Prostate gland (tissue), 2 donors: ENCODE measurements at regions not wholly inside any gene's neighbourhood (a gene's known extent, or its start where the extent isn't known, plus 50 kb on each side); places are given as distances from the start of the nearest gene placed in this dataset.

Experiments used
- POLR2A ChIP-seq: fragments of 450-650 bp; IDR thresholded peaks from one replicate; pipeline ENCODE4 v1.6.1; 2016; ENCODE audit warnings: antibody characterized with exemption, mild to moderate bottlenecking
- POLR2AphosphoS5 ChIP-seq: sonication (generic); formaldehyde crosslinking; IDR thresholded peaks from one replicate; pipeline ENCODE4 v1.6.1; 2017; ENCODE audit warnings: antibody characterized with exemption
- TF ChIP-seq, protein P1 (sequence below), 4 experiments: fragments of 200-600 bp in 2 of 4; fragments of 450-650 bp in 2 of 4; sonication (generic) in 2 of 4; IDR thresholded peaks; 1 replicate in 3 of 4; 2 replicates in 1 of 4; pipeline ENCODE4 v1.5.1; 2016 to 2019; ENCODE audit warnings: antibody characterized with exemption in 4 of 4, mild to moderate bottlenecking in 2 of 4, moderate library complexity in 2 of 4

DNA sequence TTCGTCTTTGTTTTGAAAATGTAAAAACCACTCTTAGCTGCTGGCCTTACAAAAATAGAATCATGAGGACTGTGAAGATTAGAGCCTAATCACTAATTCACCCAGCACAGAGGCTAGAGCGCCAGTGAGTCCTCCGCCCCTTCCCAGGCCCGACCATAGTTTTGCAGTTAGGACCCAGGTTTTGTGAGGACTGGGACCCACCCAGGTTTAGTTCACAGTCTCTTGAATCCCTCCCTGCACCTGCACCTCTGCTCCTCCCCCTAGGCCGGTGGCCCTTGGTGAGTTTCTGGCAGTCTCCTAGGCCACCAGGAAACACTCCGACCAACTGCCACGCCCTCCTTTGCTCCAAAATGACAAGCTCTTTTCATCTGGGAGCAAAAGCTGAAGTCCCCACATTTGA is 136.0 kb upstream of the CCDC54 start:
- TF ChIP-seq, protein P1, sequence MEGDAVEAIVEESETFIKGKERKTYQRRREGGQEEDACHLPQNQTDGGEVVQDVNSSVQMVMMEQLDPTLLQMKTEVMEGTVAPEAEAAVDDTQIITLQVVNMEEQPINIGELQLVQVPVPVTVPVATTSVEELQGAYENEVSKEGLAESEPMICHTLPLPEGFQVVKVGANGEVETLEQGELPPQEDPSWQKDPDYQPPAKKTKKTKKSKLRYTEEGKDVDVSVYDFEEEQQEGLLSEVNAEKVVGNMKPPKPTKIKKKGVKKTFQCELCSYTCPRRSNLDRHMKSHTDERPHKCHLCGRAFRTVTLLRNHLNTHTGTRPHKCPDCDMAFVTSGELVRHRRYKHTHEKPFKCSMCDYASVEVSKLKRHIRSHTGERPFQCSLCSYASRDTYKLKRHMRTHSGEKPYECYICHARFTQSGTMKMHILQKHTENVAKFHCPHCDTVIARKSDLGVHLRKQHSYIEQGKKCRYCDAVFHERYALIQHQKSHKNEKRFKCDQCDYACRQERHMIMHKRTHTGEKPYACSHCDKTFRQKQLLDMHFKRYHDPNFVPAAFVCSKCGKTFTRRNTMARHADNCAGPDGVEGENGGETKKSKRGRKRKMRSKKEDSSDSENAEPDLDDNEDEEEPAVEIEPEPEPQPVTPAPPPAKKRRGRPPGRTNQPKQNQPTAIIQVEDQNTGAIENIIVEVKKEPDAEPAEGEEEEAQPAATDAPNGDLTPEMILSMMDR (IDR thresholded peaks at IDR 0.05): no peak
- TF ChIP-seq POLR2AphosphoS5 (no peak), POLR2A (no peak)
